Natural killer cell (primary cell): ENCODE measurements at regions not wholly inside any gene's neighbourhood (a gene's known extent, or its start where the extent isn't known, plus 50 kb on each side); places are given as distances from the start of the nearest gene placed in this dataset.

Source experiments
- ATAC-seq, 3 donors: fragments of 150-1000 bp in 2 of 3; fragments of 200-7000 bp in 1 of 3; cut with Tn5 transposase; 1 replicate in 1 of 3; 2 replicates in 2 of 3; pipeline ENCODE4 v1.10.0; 2021; ENCODE audit warnings: mild to moderate bottlenecking in 2 of 3, moderate library complexity in 2 of 3
- DNase-seq, 2 donors: peaks; one replicate each; pipeline versions ENCODE4 v3.0.0 to v3.0.0-alpha.2; 2013 to 2021; ENCODE audit warnings: mixed read lengths in 1 of 2
- H3K27ac ChIP-seq: one replicate; pipeline ENCODE4 v1.5.1; 2013; ENCODE audit warnings: mild to moderate bottlenecking, low read length
- H3K27me3 ChIP-seq: one replicate; pipeline ENCODE4 v1.6.1; 2013; ENCODE audit warnings: low read length; ENCODE audit not compliant: control insufficient read depth, insufficient read depth
- H3K36me3 ChIP-seq: one replicate; pipeline ENCODE4 v1.6.1; 2013; ENCODE audit warnings: low read length; ENCODE audit not compliant: control insufficient read depth, insufficient read depth
- H3K4me1 ChIP-seq: one replicate; pipeline ENCODE4 v1.6.1; 2013; ENCODE audit warnings: low read length; ENCODE audit not compliant: control insufficient read depth, insufficient read depth
- H3K4me3 ChIP-seq: one replicate; pipeline ENCODE4 v1.5.1; 2013; ENCODE audit warnings: low read length
- H3K9me3 ChIP-seq: one replicate; pipeline ENCODE4 v1.6.1; 2013; ENCODE audit warnings: low read length; ENCODE audit not compliant: control insufficient read depth, insufficient read depth
- H3K27ac Mint-ChIP-seq, 2 donors: one replicate each; pipeline ENCODE4 v1.8.0; 2022; ENCODE audit warnings: mild to moderate bottlenecking in 2 of 2, mixed read lengths in 2 of 2, moderate library complexity in 1 of 2
- H3K27me3 Mint-ChIP-seq, 2 donors: one replicate each; pipeline ENCODE4 v1.8.0; 2022; ENCODE audit warnings: low read depth in 2 of 2, mixed read lengths in 2 of 2
- H3K36me3 Mint-ChIP-seq: one replicate; pipeline ENCODE4 v1.8.0; 2022; ENCODE audit warnings: mixed read lengths
- H3K4me1 Mint-ChIP-seq, 2 donors: one replicate each; pipeline ENCODE4 v1.8.0; 2022; ENCODE audit warnings: mixed read lengths in 2 of 2
- H3K4me3 Mint-ChIP-seq: one replicate; pipeline ENCODE4 v1.8.0; 2022; ENCODE audit warnings: mild to moderate bottlenecking, moderate library complexity, mixed read lengths
- H3K9me3 Mint-ChIP-seq, 2 donors: one replicate each; pipeline ENCODE4 v1.8.0; 2022; ENCODE audit warnings: mixed read lengths in 2 of 2
- CTCF ChIP-seq: fragments of 200-600 bp; IDR thresholded peaks from one replicate; pipeline ENCODE4 v1.8.0; 2022; ENCODE audit warnings: antibody characterized with exemption
- WGBS: methylation state at CpG from one replicate; pipeline ENCODE4 v1.1.7; 2013; ENCODE audit warnings: missing lambda C conversion rate; ENCODE audit not compliant: insufficient coverage; 5-methylcytosine and 5-hydroxymethylcytosine counted together
- intact Hi-C: fragments of 100-400 bp; cut with micrococcal nuclease; formaldehyde crosslinking; loops from one replicate; pipeline ENCODE4 v1.14.2; 2022

- no peak for ATAC-seq
- H3K4me1 Mint-ChIP-seq: peaks cover under 1% of the 10 kb centered on the region in 2 donors
- intact Hi-C loops: no loop called here
- no peaks in the 10 kb centered on the region for H3K36me3 Mint-ChIP-seq
- H3K9me3 Mint-ChIP-seq: no peaks in the 10 kb centered on the region
- no peak overlapping the region for H3K27ac Mint-ChIP-seq
- H3K27me3 ChIP-seq: no peaks in the 10 kb centered on the region
- H3K4me3 Mint-ChIP-seq: no peak overlapping the region
- H3K4me1 ChIP-seq: no peaks in the 10 kb centered on the region
- H3K4me3 ChIP-seq: no peak overlapping the region
- no peaks in the 10 kb centered on the region for H3K27me3 Mint-ChIP-seq
- WGBS: 100% methylated on average over 1 of the region's 2 CpGs
- no peaks in the 10 kb centered on the region for H3K36me3 ChIP-seq
- no peak overlapping the region for H3K27ac ChIP-seq
- H3K9me3 ChIP-seq: no peaks in the 10 kb centered on the region
- no peak for DNase-seq
- TF ChIP-seq CTCF: no peak
Observed at GRCh38 chr12:27190761-27191160, 53.3 kb upstream of the STK38L start.

DNA sequence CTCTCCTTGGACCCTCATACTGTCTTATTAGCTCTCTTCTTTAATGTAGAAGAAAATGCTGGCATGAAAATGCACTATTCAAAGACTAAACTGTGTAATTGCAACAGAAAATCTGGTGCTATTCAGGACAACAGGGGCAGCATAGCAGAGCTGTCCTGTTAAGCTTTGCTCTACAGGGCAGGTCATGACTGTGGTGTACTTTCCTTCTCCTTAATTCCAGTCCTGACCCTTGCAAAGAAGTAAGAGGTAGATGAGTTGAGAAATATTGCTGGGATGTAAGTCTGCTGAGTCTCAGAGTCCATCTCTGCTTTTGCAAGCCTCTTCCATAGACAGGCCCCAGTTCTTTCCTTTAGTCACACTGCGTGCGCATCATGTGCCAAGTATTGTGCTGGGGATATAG is 52.6 kb upstream of the STK38L start:
- intact Hi-C loops: no loop called here
- no peaks in the 10 kb centered on the region for H3K27me3 Mint-ChIP-seq
- WGBS: 100% methylated on average over 2 of the region's 2 CpGs

DNA sequence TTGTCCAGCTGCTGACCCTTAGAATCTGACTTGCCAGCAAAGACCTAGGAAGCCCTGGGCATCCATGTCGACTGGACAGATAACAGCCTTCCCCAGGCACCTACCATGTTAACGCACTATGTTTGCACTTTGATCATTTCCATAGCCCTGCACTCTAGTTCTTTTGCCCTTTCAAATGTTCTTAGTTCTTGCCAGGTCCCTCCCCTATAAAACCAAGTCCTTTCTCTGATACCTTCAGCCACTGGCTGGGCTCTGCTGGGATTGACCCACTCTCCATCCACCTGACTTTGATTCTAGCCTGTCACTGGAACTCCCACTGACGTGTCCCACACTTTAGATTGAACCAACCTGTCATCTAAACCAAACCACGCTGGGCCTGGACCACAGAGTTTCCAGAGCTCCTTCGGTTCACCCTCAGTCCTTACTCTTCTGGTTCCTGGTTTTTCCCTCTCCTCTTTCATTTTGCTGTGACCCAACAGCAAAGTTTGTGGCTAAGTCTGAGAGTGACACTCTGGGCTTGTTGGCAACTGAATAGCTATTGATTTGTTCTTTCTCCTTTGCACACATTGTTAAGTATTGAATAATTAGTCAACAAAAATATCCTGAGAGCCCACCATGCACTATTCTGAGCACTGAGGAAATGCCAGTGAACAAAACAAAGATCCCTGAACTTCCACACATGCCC is 51.8 kb upstream of the STK38L start:
- DNase-seq (no peak), ATAC-seq (no peak)
- H3K27me3 ChIP-seq: no peaks in the 10 kb centered on the region
- no peaks in the 10 kb centered on the region for H3K4me1 ChIP-seq
- Mint-ChIP-seq H3K9me3 (no peaks in the 10 kb centered on the region), H3K27ac (no peak overlapping the region), H3K27me3 (no peaks in the 10 kb centered on the region), H3K36me3 (no peaks in the 10 kb centered on the region), H3K4me3 (no peak overlapping the region), H3K4me1 (no peaks in the 10 kb centered on the region)
- no peaks in the 10 kb centered on the region for H3K9me3 ChIP-seq
- H3K4me3 ChIP-seq: no peak overlapping the region
- TF ChIP-seq CTCF: no peak
- no peaks in the 10 kb centered on the region for H3K36me3 ChIP-seq
- 83% methylated on average over 5 of the region's 5 CpGs for WGBS
- no peak overlapping the region for H3K27ac ChIP-seq
- intact Hi-C loops: no loop called here

More for the DNA sequence above, 52.6 kb upstream of the STK38L start:
- no peaks in the 10 kb centered on the region for H3K9me3 Mint-ChIP-seq
- ATAC-seq (no peak), DNase-seq (no peak)
- H3K4me1 Mint-ChIP-seq: no peaks in the 10 kb centered on the region
- Histone ChIP-seq H3K27ac (no peak overlapping the region), H3K9me3 (no peaks in the 10 kb centered on the region), H3K4me1 (no peaks in the 10 kb centered on the region), H3K4me3 (no peak overlapping the region), H3K27me3 (no peaks in the 10 kb centered on the region), H3K36me3 (no peaks in the 10 kb centered on the region)
- H3K36me3 Mint-ChIP-seq: no peaks in the 10 kb centered on the region
- no peak for TF ChIP-seq CTCF
- H3K27ac Mint-ChIP-seq: no peak overlapping the region
- H3K4me3 Mint-ChIP-seq: no peak overlapping the region

- 73% methylated on average over 2 of the region's 2 CpGs for WGBS
- DNase-seq: no peak
- Mint-ChIP-seq H3K9me3 (no peaks in the 10 kb centered on the region), H3K36me3 (no peaks in the 10 kb centered on the region), H3K27ac (no peak overlapping the region), H3K27me3 (no peaks in the 10 kb centered on the region), H3K4me1 (no peaks in the 10 kb centered on the region), H3K4me3 (no peak overlapping the region)
- Histone ChIP-seq H3K27me3 (no peaks in the 10 kb centered on the region), H3K36me3 (no peaks in the 10 kb centered on the region), H3K4me3 (no peak overlapping the region), H3K9me3 (no peaks in the 10 kb centered on the region), H3K4me1 (no peaks in the 10 kb centered on the region), H3K27ac (no peak overlapping the region)
- ATAC-seq: no peak
- TF ChIP-seq CTCF: no peak
- intact Hi-C loops: no loop called here
Observed at GRCh38 chr12:27193106-27193505, 51.0 kb upstream of the STK38L start.
